ENCODE measurements at regions not wholly inside any gene's neighbourhood (a gene's known extent, or its start where the extent isn't known, plus 50 kb on each side); places are given as distances from the start of the nearest gene placed in this dataset.
"Not testable (repeated sequence)": the region's sequence is repeated elsewhere in the genome, so short reads cannot be mapped to it uniquely, and the experiment has no call there.

GRCh38 chr4:83748711-83749110 lies 212.8 kb downstream of the GPAT3 start:
- DNase-seq (ENCODE audit: low read depth in 2 of 3, low spot score in 2 of 3): no peak

GRCh38 chr4:83738895-83739294 lies 203.0 kb downstream of the GPAT3 start:
- DNase-seq (ENCODE audit: low read depth in 2 of 3, low spot score in 2 of 3): no peak

- no peak for DNase-seq (ENCODE audit: low read depth in 2 of 3, low spot score in 2 of 3)
Measured at GRCh38 chr4:83734576-83734975, 198.7 kb downstream of the GPAT3 start.

- DNase-seq (ENCODE audit: low read depth in 2 of 3, low spot score in 2 of 3): no peak
Measured at GRCh38 chr4:83732114-83732635, 196.3 kb downstream of the GPAT3 start.

GRCh38 chr4:83731609-83732008 lies 195.7 kb downstream of the GPAT3 start:
- no peak for DNase-seq (ENCODE audit: low read depth in 2 of 3, low spot score in 2 of 3)

- not testable (repeated sequence) for DNase-seq (ENCODE audit: low read depth in 2 of 3, low spot score in 2 of 3)
Measured at GRCh38 chr4:83730958-83731357, 195.1 kb downstream of the GPAT3 start.

GRCh38 chr4:83728191-83728590 lies 192.3 kb downstream of the GPAT3 start:
- no peak for DNase-seq (ENCODE audit: low read depth in 2 of 3, low spot score in 2 of 3)

GRCh38 chr4:83725336-83726085 lies 189.6 kb downstream of the GPAT3 start:
- no peak for DNase-seq (ENCODE audit: low read depth in 2 of 3, low spot score in 2 of 3)

GRCh38 chr4:83724485-83725335 lies 188.8 kb downstream of the GPAT3 start:
- DNase-seq (ENCODE audit: low read depth in 2 of 3, low spot score in 2 of 3): no peak

GRCh38 chr4:83723609-83724008 lies 187.7 kb downstream of the GPAT3 start:
- no peak for DNase-seq (ENCODE audit: low read depth in 2 of 3, low spot score in 2 of 3)

- no peak for DNase-seq (ENCODE audit: low read depth in 2 of 3, low spot score in 2 of 3)
Measured at GRCh38 chr4:83722730-83723269, 186.9 kb downstream of the GPAT3 start.

- no peak for DNase-seq (ENCODE audit: low read depth in 2 of 3, low spot score in 2 of 3)
Measured at GRCh38 chr4:83716874-83717273, 181.0 kb downstream of the GPAT3 start.

- DNase-seq (ENCODE audit: low read depth in 2 of 3, low spot score in 2 of 3): no peak
Measured at GRCh38 chr4:83712890-83713289, 177.0 kb downstream of the GPAT3 start.

GRCh38 chr4:83709627-83710026 lies 173.7 kb downstream of the GPAT3 start:
- DNase-seq (ENCODE audit: low read depth in 2 of 3, low spot score in 2 of 3): no peak

GRCh38 chr4:83708500-83709175 lies 172.7 kb downstream of the GPAT3 start:
- no peak for DNase-seq (ENCODE audit: low read depth in 2 of 3, low spot score in 2 of 3)

- no peak for DNase-seq (ENCODE audit: low read depth in 2 of 3, low spot score in 2 of 3)
Measured at GRCh38 chr4:83704786-83705185, 168.9 kb downstream of the GPAT3 start.

GRCh38 chr4:83703752-83704151 lies 167.8 kb downstream of the GPAT3 start:
- DNase-seq (ENCODE audit: low read depth in 2 of 3, low spot score in 2 of 3): no peak

GRCh38 chr4:83701041-83701440 lies 165.1 kb downstream of the GPAT3 start:
- no peak for DNase-seq (ENCODE audit: low read depth in 2 of 3, low spot score in 2 of 3)

- no peak for DNase-seq (ENCODE audit: low read depth in 2 of 3, low spot score in 2 of 3)
Measured at GRCh38 chr4:83699358-83699757, 163.4 kb downstream of the GPAT3 start.

- DNase-seq (ENCODE audit: low read depth in 2 of 3, low spot score in 2 of 3): no peak
Measured at GRCh38 chr4:83692028-83692427, 156.1 kb downstream of the GPAT3 start.

GRCh38 chr4:83686166-83686565 lies 150.3 kb downstream of the GPAT3 start:
- DNase-seq (ENCODE audit: low read depth in 2 of 3, low spot score in 2 of 3): no peak

All from hematopoietic multipotent progenitor cell (in vitro differentiated cells).